ENCODE measurements at regions not wholly inside any gene's neighbourhood (a gene's known extent, or its start where the extent isn't known, plus 50 kb on each side); places are given as distances from the start of the nearest gene placed in this dataset.

- TF ChIP-seq EP300 (IDR thresholded peaks at IDR 0.05; ENCODE audit: low read depth) (no peak), CTCF (IDR thresholded peaks at IDR 0.05) (no peak)
Measured at GRCh38 chr13:87128491-87128890, 542.7 kb upstream of the SLITRK5 start.

All from transverse colon (tissue), 3 donors.